ENCODE measurements at regions not wholly inside any gene's neighbourhood (a gene's known extent, or its start where the extent isn't known, plus 50 kb on each side); places are given as distances from the start of the nearest gene placed in this dataset.

- WGBS = 63% methylated on average over 3 of the region's 3 CpGs
- DNase-seq (ENCODE audit: low spot score) = no peak
These were observed 417.4 kb upstream of the PIK3C3 start for GRCh38 chr18:41537666-41538065.

More at GRCh38 chr18:41537666-41538065, 417.4 kb upstream of the PIK3C3 start:
- no peak overlapping the region for H3K4me3 ChIP-seq (ENCODE audit: low read depth in 1 of 3, low read length in 3 of 3)
- H3K36me3 ChIP-seq (ENCODE audit: control insufficient read depth in 4 of 4, insufficient read depth in 3 of 4, low read depth in 1 of 4, low read length in 3 of 4) = no peaks in the 10 kb centered on the region
- no peaks in the 10 kb centered on the region for H3K9me3 ChIP-seq (ENCODE audit: control insufficient read depth in 4 of 4, low read length in 3 of 4)
- H3K27ac ChIP-seq (ENCODE audit: low read depth in 1 of 2, low read length in 2 of 2) = no peak overlapping the region
- TF ChIP-seq HNF4A (conservative IDR thresholded peaks at IDR 0.05) (no peak), GABPA (IDR thresholded peaks at IDR 0.05 in 1 of 2, conservative IDR thresholded peaks at IDR 0.05 in 1 of 2) (no peak), RXRA (IDR thresholded peaks at IDR 0.05) (no peak), ATF3 (IDR thresholded peaks at IDR 0.05) (no peak), MAX (IDR thresholded peaks at IDR 0.05) (no peak), RAD21 (IDR thresholded peaks at IDR 0.05) (no peak), ZBTB33 (IDR thresholded peaks at IDR 0.05) (no peak), REST (IDR thresholded peaks at IDR 0.05) (no peak), FOXA1 (IDR thresholded peaks at IDR 0.05) (no peak), NR2F2 (IDR thresholded peaks at IDR 0.05) (no peak), CTCF (IDR thresholded peaks at IDR 0.05; ENCODE audit: low read depth, low read length, missing input control) (no peak), TAF1 (conservative IDR thresholded peaks at IDR 0.05) (no peak), SP1 (IDR thresholded peaks at IDR 0.05) (no peak)
- no peak overlapping the region for H3K9ac ChIP-seq (ENCODE audit: low read depth in 1 of 2, low read length in 2 of 2)
- no peaks in the 10 kb centered on the region for H3K4me1 ChIP-seq (ENCODE audit: control insufficient read depth in 4 of 4, insufficient read depth in 4 of 4, low read length in 3 of 4)
- no peaks in the 10 kb centered on the region for H3K27me3 ChIP-seq (ENCODE audit: control insufficient read depth in 4 of 4, insufficient read depth in 4 of 4, low read length in 3 of 4)

Measured in liver (tissue), 8 donors.